DMS79 (cell line): ENCODE measurements at regions not wholly inside any gene's neighbourhood (a gene's known extent, or its start where the extent isn't known, plus 50 kb on each side); places are given as distances from the start of the nearest gene placed in this dataset.
"Not testable (repeated sequence)": the region's sequence is repeated elsewhere in the genome, so short reads cannot be mapped to it uniquely, and the experiment has no call there.

ENCODE experiments used
- DNase-seq: peaks from one replicate; lab custom pipeline; 2025; lab: John Stamatoyannopoulos, UW

GRCh38 chr10:6984971-6985370 is 404.9 kb upstream of the PRKCQ start:
- DNase-seq = no peak

GRCh38 chr10:6984016-6984415 is 403.9 kb upstream of the PRKCQ start:
- not testable (repeated sequence) for DNase-seq

- no peak for DNase-seq
Measured at GRCh38 chr10:6980353-6980752, 400.3 kb upstream of the PRKCQ start.

GRCh38 chr10:6979371-6979770 is 399.3 kb upstream of the PRKCQ start:
- no peak for DNase-seq

GRCh38 chr10:6978187-6978627 is 398.1 kb upstream of the PRKCQ start:
- DNase-seq = no peak

- no peak for DNase-seq
Measured at GRCh38 chr10:6977398-6978186, 397.5 kb upstream of the PRKCQ start.

GRCh38 chr10:6973899-6974298 is 393.8 kb upstream of the PRKCQ start:
- no peak for DNase-seq

GRCh38 chr10:6972226-6972625 is 392.1 kb upstream of the PRKCQ start:
- no peak for DNase-seq

GRCh38 chr10:6969659-6970058 is 389.6 kb upstream of the PRKCQ start:
- DNase-seq = no peak

- DNase-seq = no peak
Measured at GRCh38 chr10:6964543-6964942, 384.5 kb upstream of the PRKCQ start.

GRCh38 chr10:6962576-6962975 is 382.5 kb upstream of the PRKCQ start:
- no peak for DNase-seq

- no peak for DNase-seq
Measured at GRCh38 chr10:6958711-6959110, 378.6 kb upstream of the PRKCQ start.

- DNase-seq = no peak
Measured at GRCh38 chr10:6958254-6958653, 378.2 kb upstream of the PRKCQ start.

GRCh38 chr10:6957851-6958250 is 377.8 kb upstream of the PRKCQ start:
- no peak for DNase-seq

- DNase-seq = no peak
Measured at GRCh38 chr10:6956562-6956961, 376.5 kb upstream of the PRKCQ start.

GRCh38 chr10:6953271-6953801 is 373.3 kb upstream of the PRKCQ start:
- DNase-seq = no peak

GRCh38 chr10:6951732-6952131 is 371.7 kb upstream of the PRKCQ start:
- no peak for DNase-seq

- no peak for DNase-seq
Measured at GRCh38 chr10:6950133-6950532, 370.1 kb upstream of the PRKCQ start.

- DNase-seq = no peak
Measured at GRCh38 chr10:6944436-6944835, 364.4 kb upstream of the PRKCQ start.

GRCh38 chr10:6938384-6938783 is 358.3 kb upstream of the PRKCQ start:
- no peak for DNase-seq

GRCh38 chr10:6936931-6937330 is 356.9 kb upstream of the PRKCQ start:
- DNase-seq = no peak

- no peak for DNase-seq
Measured at GRCh38 chr10:6929148-6929830, 349.2 kb upstream of the PRKCQ start.

GRCh38 chr10:6928586-6928985 is 348.5 kb upstream of the PRKCQ start:
- DNase-seq = no peak
